H1 (cell line): ENCODE measurements at regions not wholly inside any gene's neighbourhood (a gene's known extent, or its start where the extent isn't known, plus 50 kb on each side); places are given as distances from the start of the nearest gene placed in this dataset.

Experiments used
- ATF2 ChIP-seq: IDR thresholded peaks from 2 replicates; pipeline ENCODE4 v1.6.1; 2012; ENCODE audit warnings: low read length, inconsistent platforms
- CBX5 ChIP-seq: fragments of 300-800, 300-1000 bp; sonication (generic); IDR thresholded peaks from 2 replicates; pipeline ENCODE4 v1.7.1; 2016; ENCODE audit warnings: antibody characterized with exemption, low read length, low read depth
- CHD7 ChIP-seq: fragments of 300-600 bp; sonication (generic); IDR thresholded peaks from 2 replicates; pipeline ENCODE4 v1.7.1; 2012; ENCODE audit warnings: low read length, moderate library complexity, mild to moderate bottlenecking, inconsistent platforms; ENCODE audit not compliant: insufficient replicate concordance
- GABPA ChIP-seq: IDR thresholded peaks from 2 replicates; pipeline ENCODE4 v1.6.1; 2011; ENCODE audit warnings: mild to moderate bottlenecking, low read length, moderate library complexity, borderline replicate concordance; ENCODE audit not compliant: insufficient read depth
- HDAC2 ChIP-seq, 2 experiments: fragments of 300-600 bp in 1 of 2; sonication (generic) in 1 of 2; IDR thresholded peaks; 2 replicates each; pipeline ENCODE4 v1.6.1; 2011 to 2012; ENCODE audit warnings: low read depth in 2 of 2, low read length in 2 of 2, mild to moderate bottlenecking in 2 of 2, moderate library complexity in 2 of 2, borderline replicate concordance in 1 of 2, inconsistent platforms in 1 of 2
- POLR2AphosphoS5 ChIP-seq: IDR thresholded peaks from 2 replicates; pipeline ENCODE4 v1.6.1; 2011; ENCODE audit warnings: low read depth, low read length
- SRF ChIP-seq: IDR thresholded peaks from 2 replicates; pipeline ENCODE4 v1.6.1; 2011; ENCODE audit warnings: mild to moderate bottlenecking, low read depth, low read length, moderate library complexity

- no peak for TF ChIP-seq CHD7
- no peak for TF ChIP-seq CBX5
- no peak for TF ChIP-seq HDAC2 (IDR thresholded peaks at IDR 0.05; ENCODE audit: borderline replicate concordance in 1 of 2, low read depth in 2 of 2, low read length in 2 of 2)
- no peak for TF ChIP-seq POLR2AphosphoS5
- TF ChIP-seq SRF, result no peak
- no peak for TF ChIP-seq GABPA
- TF ChIP-seq ATF2, result no peak
Observed at GRCh38 chr1:116265931-116266863, 106.8 kb upstream of the ATP1A1 start (continued).
